AG10803 (cell line): ENCODE measurements at regions not wholly inside any gene's neighbourhood (a gene's known extent, or its start where the extent isn't known, plus 50 kb on each side); places are given as distances from the start of the nearest gene placed in this dataset.

Experiments
- DNase-seq: peaks from one replicate; pipeline ENCODE4 v3.0.0; 2010; ENCODE audit warnings: low read depth
- H3K4me3 ChIP-seq: 2 replicates; pipeline ENCODE4 v1.5.1; 2011; ENCODE audit warnings: mild to moderate bottlenecking, low read length, control low read depth
- TF ChIP-seq, protein P1 (sequence below): conservative IDR thresholded peaks from 2 replicates; pipeline ENCODE4 v1.5.1; 2011; ENCODE audit warnings: mild to moderate bottlenecking, low read length, control low read depth, inconsistent platforms

DNA sequence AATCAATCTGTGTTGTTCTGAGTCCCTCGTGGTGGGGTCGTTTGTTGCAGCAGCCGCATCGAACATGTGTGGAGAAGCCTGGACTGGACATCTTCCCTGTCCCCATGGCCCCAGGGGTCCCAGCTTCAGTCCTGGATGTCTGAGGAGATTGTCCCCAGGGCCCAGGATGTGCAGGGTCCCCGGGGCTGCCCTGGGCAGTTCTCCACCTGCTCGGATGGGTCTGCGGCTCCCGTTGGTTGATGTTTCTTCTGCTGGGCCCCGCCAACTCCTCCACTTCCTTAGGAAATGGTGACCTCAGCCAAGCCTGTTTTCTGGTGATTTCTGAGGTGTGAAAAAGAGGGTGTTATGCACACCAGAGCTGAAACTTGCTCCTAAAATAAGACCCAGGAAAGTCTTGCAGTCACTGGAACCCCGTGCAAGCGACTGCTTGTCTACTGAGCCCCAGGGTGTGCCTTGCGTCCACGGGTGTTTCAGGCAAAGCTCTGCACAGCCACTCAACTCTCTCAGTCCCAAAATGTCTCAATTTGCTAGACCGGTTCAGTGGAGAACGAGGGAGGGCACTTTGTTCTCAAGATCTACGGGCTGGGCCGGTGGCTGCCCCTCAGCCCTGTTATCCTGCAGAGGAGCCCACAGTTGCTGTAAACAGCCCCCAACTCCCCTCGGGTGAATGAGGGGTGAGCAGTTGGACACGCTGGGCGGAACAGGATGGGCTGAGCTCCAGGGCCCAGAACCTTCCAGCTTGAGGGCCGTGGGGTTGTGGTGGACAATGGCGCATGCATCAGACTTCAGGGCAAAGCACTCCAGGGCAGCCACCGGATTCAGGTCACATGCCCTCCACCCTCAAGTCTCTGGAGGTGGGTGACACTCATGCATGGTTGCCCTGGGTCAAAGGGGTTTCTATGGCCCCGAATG, 66.7 kb upstream of the OLFM1 start:
- DNase-seq = no peak
- no peak overlapping the region for H3K4me3 ChIP-seq
- TF ChIP-seq, protein P1, sequence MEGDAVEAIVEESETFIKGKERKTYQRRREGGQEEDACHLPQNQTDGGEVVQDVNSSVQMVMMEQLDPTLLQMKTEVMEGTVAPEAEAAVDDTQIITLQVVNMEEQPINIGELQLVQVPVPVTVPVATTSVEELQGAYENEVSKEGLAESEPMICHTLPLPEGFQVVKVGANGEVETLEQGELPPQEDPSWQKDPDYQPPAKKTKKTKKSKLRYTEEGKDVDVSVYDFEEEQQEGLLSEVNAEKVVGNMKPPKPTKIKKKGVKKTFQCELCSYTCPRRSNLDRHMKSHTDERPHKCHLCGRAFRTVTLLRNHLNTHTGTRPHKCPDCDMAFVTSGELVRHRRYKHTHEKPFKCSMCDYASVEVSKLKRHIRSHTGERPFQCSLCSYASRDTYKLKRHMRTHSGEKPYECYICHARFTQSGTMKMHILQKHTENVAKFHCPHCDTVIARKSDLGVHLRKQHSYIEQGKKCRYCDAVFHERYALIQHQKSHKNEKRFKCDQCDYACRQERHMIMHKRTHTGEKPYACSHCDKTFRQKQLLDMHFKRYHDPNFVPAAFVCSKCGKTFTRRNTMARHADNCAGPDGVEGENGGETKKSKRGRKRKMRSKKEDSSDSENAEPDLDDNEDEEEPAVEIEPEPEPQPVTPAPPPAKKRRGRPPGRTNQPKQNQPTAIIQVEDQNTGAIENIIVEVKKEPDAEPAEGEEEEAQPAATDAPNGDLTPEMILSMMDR = no peak

DNA sequence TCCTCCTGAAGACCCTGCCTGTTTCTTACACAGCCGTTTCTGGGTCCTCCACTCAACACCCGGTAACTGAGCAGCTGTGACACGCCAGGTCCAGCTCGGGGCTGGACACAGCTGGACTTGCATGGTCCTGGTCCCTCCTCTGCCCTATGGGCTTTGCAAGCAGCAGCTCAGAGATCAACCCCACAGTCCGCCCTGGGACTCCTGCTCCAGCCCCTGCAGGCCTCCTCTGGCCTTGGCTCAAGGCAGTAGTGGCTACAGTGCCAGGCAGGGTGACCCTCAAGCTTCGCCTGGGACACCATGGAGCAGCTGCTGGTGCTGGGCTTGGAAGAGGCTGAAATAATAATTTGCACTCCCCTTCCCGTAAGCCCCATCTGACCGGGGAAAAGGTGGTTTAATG, 66.1 kb upstream of the OLFM1 start:
- TF ChIP-seq, protein P1 = no peak

DNA sequence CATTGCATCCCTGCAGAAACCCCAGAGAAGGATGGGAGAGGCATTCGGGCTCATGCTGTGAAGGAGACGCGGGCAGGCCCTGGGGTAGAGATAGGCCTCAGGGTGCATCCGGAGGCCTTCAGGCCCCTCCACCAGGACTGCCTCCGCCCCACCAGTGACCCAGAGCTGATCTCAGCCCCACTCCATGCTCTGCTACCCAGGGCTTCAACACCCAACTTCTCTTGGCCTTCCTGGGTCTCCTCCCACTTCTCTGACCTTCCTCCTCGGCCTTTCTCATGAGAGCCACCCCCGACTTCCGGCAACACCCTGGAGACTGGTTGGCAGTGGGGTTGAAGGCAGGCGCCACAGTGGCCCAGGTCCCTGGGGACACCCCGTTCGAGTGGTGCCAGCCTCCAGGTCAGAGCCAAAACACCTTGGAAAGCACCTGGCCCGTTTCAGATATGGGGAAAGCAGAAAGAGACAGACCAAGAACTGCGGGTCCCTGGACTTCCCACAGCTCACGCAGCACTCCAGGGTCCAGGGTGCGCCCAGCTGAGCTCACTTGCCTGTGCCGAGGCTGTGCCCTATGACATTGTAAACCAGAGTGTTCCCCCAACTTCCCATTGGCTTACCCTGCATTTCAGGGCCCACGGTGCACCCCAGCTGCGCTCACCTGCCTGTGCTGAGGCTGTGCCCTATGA, 65.1 kb upstream of the OLFM1 start:
- no peak for DNase-seq
- no peak overlapping the region for H3K4me3 ChIP-seq
- TF ChIP-seq, protein P1 = no peak

More for the DNA sequence above, 66.1 kb upstream of the OLFM1 start:
- no peak for DNase-seq
- no peak overlapping the region for H3K4me3 ChIP-seq

DNA sequence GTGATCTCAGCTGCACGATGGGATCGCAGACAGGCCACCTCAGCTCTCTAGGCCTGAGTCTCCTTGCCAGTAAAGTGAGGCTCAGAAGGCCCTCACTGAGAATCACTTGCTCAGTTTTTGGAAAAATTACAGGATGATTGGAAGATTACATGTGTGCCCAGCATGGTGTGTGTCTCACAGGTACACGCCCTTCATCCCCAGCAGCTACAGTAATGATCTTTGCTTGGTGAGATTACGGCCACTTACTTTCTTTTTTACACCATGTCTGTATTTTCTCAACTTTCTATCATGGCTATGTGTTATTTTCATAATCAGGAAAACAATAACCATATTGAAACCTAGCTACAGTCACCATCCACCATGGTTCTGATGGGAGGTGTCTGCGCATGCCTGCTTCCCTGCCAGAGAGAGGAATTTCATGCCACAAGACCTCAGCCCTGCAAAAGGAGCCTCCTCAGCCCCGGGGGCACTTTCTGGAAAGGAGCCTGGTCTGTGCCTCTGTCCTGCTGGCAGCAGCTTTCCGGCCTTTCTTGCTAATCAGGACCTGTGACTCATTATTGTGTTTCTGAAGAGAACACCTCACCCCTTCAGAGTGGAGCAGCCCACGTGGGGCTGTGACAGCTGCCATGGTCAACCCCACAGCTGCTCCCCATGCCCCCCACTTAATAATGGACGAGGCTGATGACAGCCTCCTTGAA, 64.2 kb upstream of the OLFM1 start:
- TF ChIP-seq, protein P1 = no peak
- DNase-seq = no peak
- H3K4me3 ChIP-seq = no peak overlapping the region

DNA sequence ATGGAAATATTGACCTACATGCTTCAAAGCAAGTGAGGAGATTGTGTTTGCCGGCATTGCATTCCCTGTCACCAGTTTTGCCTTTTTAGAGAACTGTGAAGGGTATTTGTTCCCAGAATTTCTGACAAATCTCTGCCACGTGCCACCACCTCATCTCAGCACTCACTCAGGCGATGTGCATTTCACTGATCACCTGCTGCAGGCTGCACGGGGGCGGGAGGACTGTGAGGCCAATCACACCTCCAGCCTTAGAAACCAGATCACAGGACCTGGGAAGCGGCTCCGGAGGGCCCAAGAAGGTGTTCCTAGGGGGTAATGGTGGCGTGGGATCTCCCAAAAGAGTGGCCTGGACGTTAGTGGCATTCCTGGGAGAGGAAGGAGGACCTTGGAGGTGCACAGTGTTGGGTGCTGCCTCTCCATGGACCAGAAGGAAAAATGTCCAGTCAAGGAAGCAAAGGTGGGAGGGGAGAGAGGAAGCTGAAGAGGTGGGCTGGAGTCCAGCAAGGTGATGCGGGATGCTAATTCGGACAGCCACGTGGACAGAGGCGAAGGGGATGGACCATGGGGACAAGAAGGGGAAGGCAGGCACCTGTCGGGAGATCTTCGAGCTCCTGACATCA, 63.6 kb upstream of the OLFM1 start:
- DNase-seq = no peak
- TF ChIP-seq, protein P1 = no peak
- no peak overlapping the region for H3K4me3 ChIP-seq

DNA sequence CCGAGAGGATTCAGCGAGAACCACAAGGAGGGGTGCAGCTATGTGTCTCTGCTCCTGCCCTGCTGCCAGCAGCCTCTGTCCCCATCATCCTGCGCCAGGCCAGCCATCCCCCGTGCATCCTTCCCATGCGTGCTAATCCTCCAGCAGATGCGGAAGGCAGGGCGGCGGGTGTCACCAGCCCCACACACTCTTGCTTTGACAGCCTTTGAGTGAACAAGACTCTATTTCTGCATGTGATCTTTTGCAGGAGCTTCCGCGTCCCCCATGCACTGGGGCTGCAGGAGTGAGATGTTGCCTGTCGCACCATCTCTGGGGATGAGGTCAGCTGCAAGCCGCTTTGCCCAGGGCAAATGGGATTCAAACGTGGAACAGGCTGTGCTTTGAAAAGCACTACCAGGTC, 58.0 kb upstream of the OLFM1 start:
- TF ChIP-seq, protein P1 = no peak
- DNase-seq = no peak
- no peak overlapping the region for H3K4me3 ChIP-seq
